ENCODE measurements at regions not wholly inside any gene's neighbourhood (a gene's known extent, or its start where the extent isn't known, plus 50 kb on each side); places are given as distances from the start of the nearest gene placed in this dataset.
A peak's percentile ranks its signal among the peaks of the same experiment; 100 is the strongest.
"Not testable (repeated sequence)": the region's sequence is repeated elsewhere in the genome, so short reads cannot be mapped to it uniquely, and the experiment has no call there.

DNA sequence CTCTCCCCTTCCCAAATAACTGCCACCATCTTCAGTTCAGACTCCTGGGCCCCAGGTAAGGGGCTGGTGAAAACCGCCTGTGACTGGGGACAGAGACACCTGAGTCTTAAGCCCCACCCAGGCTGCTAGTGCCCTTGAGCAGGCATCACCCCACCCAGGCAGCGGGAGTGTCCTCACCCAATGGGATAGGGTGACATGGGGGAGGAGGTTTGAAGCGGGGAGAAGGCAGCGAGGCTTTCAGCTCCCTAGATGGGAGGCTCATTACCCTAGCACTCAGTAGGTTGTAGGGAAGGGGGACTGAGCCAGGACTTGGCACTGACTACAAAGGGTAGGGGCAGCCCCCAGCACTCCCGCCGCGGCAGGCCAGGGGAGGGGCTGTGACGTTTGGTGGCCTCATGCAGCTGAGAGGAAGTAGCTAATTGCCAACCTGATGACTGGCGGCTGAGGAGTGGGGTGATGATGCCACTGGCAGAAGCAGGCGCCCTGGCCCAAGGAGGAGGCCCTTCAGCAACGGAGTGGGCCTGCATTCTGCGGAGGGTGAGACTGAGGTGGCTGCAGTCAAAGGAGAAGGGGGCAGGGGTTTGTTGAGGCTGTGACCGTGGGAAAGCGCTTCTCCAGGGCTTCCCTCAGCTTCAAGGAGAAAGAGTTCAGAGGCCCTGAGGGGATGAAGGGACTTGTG is 126.9 kb downstream of the MRPL14 start:
- Histone ChIP-seq H3K9me3 (ENCODE audit: insufficient read depth, low read depth) (no peaks in the 10 kb centered on the region), H3K27ac (peak overlapping the region; percentile 93), H3K79me2 (ENCODE audit: low read depth) (peaks cover 23% of the 10 kb centered on the region), H3K27me3 (ENCODE audit: insufficient read depth, low read depth) (no peaks in the 10 kb centered on the region), H3F3A (ENCODE audit: insufficient read depth, low read depth) (peaks cover 35% of the 10 kb centered on the region), H3K4me2 (peak overlapping the region; percentile 92), H4K20me1 (ENCODE audit: insufficient read depth) (no peaks in the 10 kb centered on the region), H2AFZ (no peak overlapping the region), H3K4me3 (peak overlapping the region; percentile 68), H3K9me2 (ENCODE audit: insufficient read depth) (no peaks in the 10 kb centered on the region), H3K4me1 (replicated peaks; ENCODE audit: insufficient read depth) (peaks cover 53% of the 10 kb centered on the region), H3K36me3 (ENCODE audit: low read depth) (no peaks in the 10 kb centered on the region)
- peak; percentile 44 to 91 for DNase-seq
- no peak for TF ChIP-seq EZH2 (IDR thresholded peaks at IDR 0.05; ENCODE audit: low read depth)
- intact Hi-C loops (cut with micrococcal nuclease; ENCODE audit: unreplicated experiment) = loop anchor here (5.0 to 10.0 kb wide), 2 partner anchors 42 to 166 kb away; no protein-coding TSS in a partner anchor
- POLR2A ChIA-PET (ENCODE audit: unreplicated experiment) = no interaction called here
- BruUV-seq (replicated peaks) = no TSS peak
- CTCF ChIA-PET = interaction anchor here (0.6 kb wide), 2 partner anchors 41 to 196 kb away, joined by 4 to 11 read pairs; no protein-coding TSS in a partner anchor

DNA sequence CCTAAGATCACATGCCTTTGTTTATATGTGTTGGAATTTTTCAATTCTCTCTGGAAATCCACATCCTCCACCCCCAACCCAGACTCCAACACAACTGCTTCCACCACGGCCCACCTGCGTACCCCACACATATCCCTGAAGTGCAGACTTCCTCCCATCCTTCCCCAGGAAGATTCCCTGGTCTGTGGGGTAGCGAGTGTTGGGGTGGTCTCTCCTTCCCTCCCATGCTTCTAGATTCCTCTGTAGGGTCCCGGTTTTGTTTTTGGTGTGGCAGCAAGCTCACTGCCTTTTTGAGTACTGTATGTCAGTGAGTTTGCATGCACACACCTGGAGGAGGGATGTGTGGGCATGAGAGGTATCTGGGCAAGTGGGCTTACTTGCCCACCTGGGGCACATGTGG is 127.6 kb downstream of the MRPL14 start:
- POLR2A ChIA-PET (ENCODE audit: unreplicated experiment) = no interaction called here
- CTCF ChIA-PET = interaction anchor here (0.6 kb wide), 1 partner anchor 40 kb away, joined by 11 read pairs; no protein-coding TSS in a partner anchor
- no peaks in the 10 kb centered on the region for H3K9me2 ChIP-seq (ENCODE audit: insufficient read depth)

GRCh38 chr6:43998592-43999243 is 128.5 kb downstream of the MRPL14 start:
- H3K27ac ChIP-seq; H3K27me3 ChIP-seq (ENCODE audit: insufficient read depth, low read depth); H4K20me1 ChIP-seq (ENCODE audit: insufficient read depth); H3K9me3 ChIP-seq (ENCODE audit: insufficient read depth, low read depth); CTCF ChIA-PET; H3K4me2 ChIP-seq; intact Hi-C loops (cut with micrococcal nuclease; ENCODE audit: unreplicated experiment); BruUV-seq (replicated peaks); H3K9me2 ChIP-seq (ENCODE audit: insufficient read depth); H3K36me3 ChIP-seq (ENCODE audit: low read depth); H3K4me3 ChIP-seq; DNase-seq; H2AFZ ChIP-seq: not testable (repeated sequence)
- POLR2A ChIA-PET (ENCODE audit: unreplicated experiment) = interaction anchor here (0.7 kb wide), 1 partner anchor 86 kb away, joined by 11 read pairs; no protein-coding TSS in a partner anchor
- Histone ChIP-seq H3K79me2 (ENCODE audit: low read depth) (peaks cover 14% of the 10 kb centered on the region), H3F3A (ENCODE audit: insufficient read depth, low read depth) (peaks cover 35% of the 10 kb centered on the region), H3K4me1 (replicated peaks; ENCODE audit: insufficient read depth) (peaks cover 48% of the 10 kb centered on the region)

More for the DNA sequence above, 127.6 kb downstream of the MRPL14 start:
- H3K9me3 ChIP-seq (ENCODE audit: insufficient read depth, low read depth) = no peaks in the 10 kb centered on the region
- no peaks in the 10 kb centered on the region for H4K20me1 ChIP-seq (ENCODE audit: insufficient read depth)
- H3K4me3 ChIP-seq = peak overlapping the region; percentile 68
- intact Hi-C loops (cut with micrococcal nuclease; ENCODE audit: unreplicated experiment) = loop anchor here (5.0 to 10.0 kb wide), 2 partner anchors 43 to 165 kb away; no protein-coding TSS in a partner anchor
- H3K36me3 ChIP-seq (ENCODE audit: low read depth) = no peaks in the 10 kb centered on the region
- no peak for DNase-seq
- no peak for TF ChIP-seq EZH2 (IDR thresholded peaks at IDR 0.05; ENCODE audit: low read depth)
- TF ChIP-seq CTCF (conservative IDR thresholded peaks at IDR 0.05) = no peak
- H2AFZ ChIP-seq = no peak overlapping the region
- no peaks in the 10 kb centered on the region for H3K27me3 ChIP-seq (ENCODE audit: insufficient read depth, low read depth)
- peaks cover 35% of the 10 kb centered on the region for H3F3A ChIP-seq (ENCODE audit: insufficient read depth, low read depth)
- peak overlapping the region; percentile 92 for H3K4me2 ChIP-seq
- H3K27ac ChIP-seq = peak overlapping the region; percentile 93
- BruUV-seq (replicated peaks) = no TSS peak
- H3K4me1 ChIP-seq (replicated peaks; ENCODE audit: insufficient read depth) = peaks cover 48% of the 10 kb centered on the region
- H3K79me2 ChIP-seq (ENCODE audit: low read depth) = peaks cover 23% of the 10 kb centered on the region

GRCh38 chr6:43997990-43998585 is 129.2 kb downstream of the MRPL14 start:
- H3K9me3 ChIP-seq (ENCODE audit: insufficient read depth, low read depth); H3K27me3 ChIP-seq (ENCODE audit: insufficient read depth, low read depth); BruUV-seq (replicated peaks); H4K20me1 ChIP-seq (ENCODE audit: insufficient read depth); intact Hi-C loops (cut with micrococcal nuclease; ENCODE audit: unreplicated experiment); H3K36me3 ChIP-seq (ENCODE audit: low read depth); H2AFZ ChIP-seq; CTCF ChIA-PET; H3K9me2 ChIP-seq (ENCODE audit: insufficient read depth); H3K4me3 ChIP-seq; H3K79me2 ChIP-seq (ENCODE audit: low read depth); H3K4me2 ChIP-seq; H3K27ac ChIP-seq; DNase-seq: not testable (repeated sequence)
- Histone ChIP-seq H3F3A (ENCODE audit: insufficient read depth, low read depth) (peaks cover 31% of the 10 kb centered on the region), H3K4me1 (replicated peaks; ENCODE audit: insufficient read depth) (peaks cover 47% of the 10 kb centered on the region)
- POLR2A ChIA-PET (ENCODE audit: unreplicated experiment) = interaction anchor here (0.7 kb wide), 1 partner anchor 87 kb away, joined by 11 read pairs; no protein-coding TSS in a partner anchor

Measured in PC-9 (cell line).